DND-41 (cell line): ENCODE measurements at regions not wholly inside any gene's neighbourhood (a gene's known extent, or its start where the extent isn't known, plus 50 kb on each side); places are given as distances from the start of the nearest gene placed in this dataset.

Experiments used
- ATAC-seq: fragments of 200-7000 bp; cut with Tn5 transposase; 3 replicates; pipeline ENCODE4 v1.9.1; 2021; ENCODE audit warnings: low read depth; ENCODE audit not compliant: insufficient read depth
- DNase-seq: peaks from one replicate; pipeline ENCODE4 v3.0.0-alpha.2; 2020
- H2AFZ ChIP-seq: 2 replicates; pipeline ENCODE4 v1.6.0; 2012; ENCODE audit warnings: low read depth, low read length
- H3K27ac ChIP-seq: 2 replicates; pipeline ENCODE4 v1.5.1; 2012; ENCODE audit warnings: low read length, inconsistent platforms
- H3K27me3 ChIP-seq: fragments of 200-600 bp; sonication (generic); 2 replicates; pipeline ENCODE4 v1.6.0; 2012; ENCODE audit warnings: low read length, mild to moderate bottlenecking, inconsistent platforms; ENCODE audit not compliant: insufficient read depth, poor library complexity
- H3K36me3 ChIP-seq: 2 replicates; pipeline ENCODE4 v1.5.1; 2012; ENCODE audit warnings: low read length, inconsistent platforms; ENCODE audit not compliant: insufficient read depth
- H3K4me1 ChIP-seq: 2 replicates; pipeline ENCODE4 v1.5.1; 2012; ENCODE audit warnings: mild to moderate bottlenecking, low read length; ENCODE audit not compliant: insufficient read depth
- H3K4me2 ChIP-seq: 2 replicates; pipeline ENCODE4 v1.6.0; 2012; ENCODE audit warnings: mild to moderate bottlenecking, moderate library complexity, low read length, inconsistent platforms; ENCODE audit not compliant: insufficient read depth
- H3K4me3 ChIP-seq, 2 experiments: fragments of 200-600 bp in 1 of 2; shearing (Covaris generic) in 1 of 2; 2 replicates each; pipeline ENCODE4 v1.5.1; 2012 to 2016; ENCODE audit warnings: inconsistent platforms in 2 of 2, low read length in 2 of 2, mild to moderate bottlenecking in 2 of 2, low read depth in 1 of 2, moderate library complexity in 1 of 2
- H3K79me2 ChIP-seq: 2 replicates; pipeline ENCODE4 v1.6.0; 2012; ENCODE audit warnings: low read length, inconsistent platforms; ENCODE audit not compliant: insufficient read depth
- H3K9ac ChIP-seq: 2 replicates; pipeline ENCODE4 v1.6.0; 2012; ENCODE audit warnings: low read depth, mild to moderate bottlenecking, inconsistent platforms, low read length, moderate library complexity
- H3K9me3 ChIP-seq: 2 replicates; pipeline ENCODE4 v1.5.1; 2012; ENCODE audit warnings: low read length, moderate library complexity, mild to moderate bottlenecking, inconsistent platforms; ENCODE audit not compliant: insufficient read depth, severe bottlenecking
- H4K20me1 ChIP-seq: 2 replicates; pipeline ENCODE4 v1.6.0; 2012; ENCODE audit warnings: low read length; ENCODE audit not compliant: insufficient read depth
- CTCF ChIP-seq: IDR thresholded peaks from 2 replicates; pipeline ENCODE4 v1.5.1; 2012; ENCODE audit warnings: borderline replicate concordance, low read length, moderate library complexity, mild to moderate bottlenecking; ENCODE audit not compliant: poor library complexity, severe bottlenecking; ENCODE audit errors: extremely low read depth
- EZH2 ChIP-seq: IDR thresholded peaks from 3 replicates; pipeline ENCODE4 v1.6.1; 2012; ENCODE audit warnings: borderline replicate concordance, low read depth, mild to moderate bottlenecking, moderate library complexity, low read length, inconsistent platforms; ENCODE audit not compliant: severe bottlenecking

GRCh38 chr10:32111585-32111984 lies 55.4 kb upstream of the KIF5B start:
- DNase-seq, result no peak
- no peak overlapping the region for H2AFZ ChIP-seq
- no peaks in the 10 kb centered on the region for H3K9me3 ChIP-seq
- no peaks in the 10 kb centered on the region for H3K36me3 ChIP-seq
- TF ChIP-seq CTCF (no peak), EZH2 (no peak)
- no peak for ATAC-seq
- no peak overlapping the region for H3K9ac ChIP-seq
- no peak overlapping the region for H3K4me2 ChIP-seq
- no peak overlapping the region for H3K4me3 ChIP-seq
- no peak overlapping the region for H3K27ac ChIP-seq
- no peaks in the 10 kb centered on the region for H3K27me3 ChIP-seq
- no peaks in the 10 kb centered on the region for H3K4me1 ChIP-seq
- H3K79me2 ChIP-seq, result no peaks in the 10 kb centered on the region
- no peaks in the 10 kb centered on the region for H4K20me1 ChIP-seq

- no peak overlapping the region for H2AFZ ChIP-seq
- H3K4me1 ChIP-seq, result no peaks in the 10 kb centered on the region
- no peak for TF ChIP-seq CTCF
- no peak for TF ChIP-seq EZH2
- H3K9ac ChIP-seq, result no peak overlapping the region
- ATAC-seq (no peak), DNase-seq (no peak)
- H4K20me1 ChIP-seq, result no peaks in the 10 kb centered on the region
- no peak overlapping the region for H3K4me2 ChIP-seq
- no peaks in the 10 kb centered on the region for H3K9me3 ChIP-seq
- H3K27me3 ChIP-seq, result no peaks in the 10 kb centered on the region
- H3K36me3 ChIP-seq, result no peaks in the 10 kb centered on the region
- H3K4me3 ChIP-seq, result no peak overlapping the region
- no peak overlapping the region for H3K27ac ChIP-seq
- no peaks in the 10 kb centered on the region for H3K79me2 ChIP-seq
These were observed 54.6 kb upstream of the KIF5B start for GRCh38 chr10:32110790-32111189.

- DNase-seq, result no peak
- Histone ChIP-seq H4K20me1 (no peaks in the 10 kb centered on the region), H3K9me3 (no peaks in the 10 kb centered on the region)
These were observed 53.4 kb upstream of the KIF5B start for GRCh38 chr10:32109603-32110002.

More at GRCh38 chr10:32109603-32110002, 53.4 kb upstream of the KIF5B start:
- H2AFZ ChIP-seq, result no peak overlapping the region
- no peaks in the 10 kb centered on the region for H3K36me3 ChIP-seq
- no peak for TF ChIP-seq CTCF
- TF ChIP-seq EZH2, result no peak
- no peaks in the 10 kb centered on the region for H3K79me2 ChIP-seq
- H3K4me2 ChIP-seq, result no peak overlapping the region
- H3K4me1 ChIP-seq, result no peaks in the 10 kb centered on the region
- no peaks in the 10 kb centered on the region for H3K27me3 ChIP-seq
- no peak overlapping the region for H3K27ac ChIP-seq
- no peak for ATAC-seq
- H3K9ac ChIP-seq, result no peak overlapping the region
- no peak overlapping the region for H3K4me3 ChIP-seq
